Amniotic epithelial cell (primary cell): ENCODE measurements at regions not wholly inside any gene's neighbourhood (a gene's known extent, or its start where the extent isn't known, plus 50 kb on each side); places are given as distances from the start of the nearest gene placed in this dataset.
A peak's percentile ranks its signal among the peaks of the same experiment; 100 is the strongest.
"Not testable (repeated sequence)": the region's sequence is repeated elsewhere in the genome, so short reads cannot be mapped to it uniquely, and the experiment has no call there.

ENCODE experiments used
- DNase-seq: peaks from one replicate; pipeline ENCODE4 v3.0.0-alpha.2; 2010; ENCODE audit warnings: low read depth

DNA sequence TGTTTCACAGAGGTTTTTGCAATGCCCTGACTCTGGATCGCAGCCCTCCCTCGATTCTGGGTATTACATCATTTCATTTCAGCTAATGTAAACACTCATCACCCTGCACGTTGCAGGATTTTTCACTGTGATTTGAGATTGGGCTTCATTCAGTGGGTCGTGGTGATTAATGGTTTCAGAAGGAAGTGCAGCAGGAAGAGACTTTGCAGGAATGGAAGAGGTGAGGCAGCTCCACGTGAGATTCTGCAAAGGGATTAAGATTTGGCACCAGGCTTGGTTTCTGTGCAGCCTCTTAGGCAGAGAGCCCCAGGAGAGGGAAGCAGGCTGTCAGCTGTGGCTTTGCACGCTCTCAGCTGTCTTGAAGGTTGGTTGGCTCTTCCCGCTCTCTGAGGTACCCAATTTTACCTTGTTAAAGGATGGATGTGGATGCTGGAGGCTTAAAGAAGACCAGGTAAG is 95.2 kb downstream of the PLCE1 start:
- DNase-seq: peak; percentile 69

DNA sequence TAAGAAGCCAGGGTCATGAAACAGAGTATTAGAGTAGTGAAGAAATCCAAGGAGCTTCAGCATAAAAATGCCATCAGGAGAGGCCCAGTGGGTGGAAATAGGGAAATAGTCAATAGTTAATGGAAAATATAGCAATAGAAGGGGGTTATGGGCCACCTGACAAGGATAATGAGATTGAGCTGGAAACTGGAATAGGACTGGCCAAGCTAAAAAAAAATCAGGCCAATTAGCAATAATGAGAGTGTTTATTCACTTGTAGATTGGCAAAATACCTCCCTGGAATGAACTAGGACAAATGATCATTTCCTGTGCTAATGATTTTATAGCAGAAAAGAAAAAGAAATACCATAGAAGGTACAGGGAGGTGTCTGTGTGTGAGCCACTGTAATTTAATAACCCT is 97.9 kb downstream of the PLCE1 start:
- DNase-seq: no peak

- DNase-seq: peak; percentile 85
Measured at GRCh38 chr10:94092848-94093247, 99.1 kb downstream of the PLCE1 start.

- DNase-seq: peak; percentile 79
Measured at GRCh38 chr10:94093286-94093905, 99.7 kb downstream of the PLCE1 start.

DNA sequence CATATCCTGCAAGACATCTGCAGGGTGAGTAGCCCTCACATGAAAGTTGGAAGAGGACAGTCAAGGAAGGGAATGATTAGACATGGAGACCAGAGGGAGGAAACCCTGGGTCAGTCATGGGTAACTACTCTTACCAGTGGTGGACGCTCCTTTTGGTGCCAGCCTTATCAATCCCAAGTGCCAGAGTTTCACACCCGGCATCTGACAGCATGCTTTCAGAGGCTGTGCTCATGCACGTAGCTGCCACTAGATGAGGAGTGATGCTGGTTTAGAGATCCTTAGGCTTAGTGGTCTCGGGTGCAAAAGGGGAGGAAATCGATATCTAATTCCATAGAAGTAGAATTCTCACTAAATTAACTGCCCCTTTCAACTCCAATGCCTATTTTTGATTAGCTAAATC is 100.8 kb downstream of the PLCE1 start:
- DNase-seq: no peak

DNA sequence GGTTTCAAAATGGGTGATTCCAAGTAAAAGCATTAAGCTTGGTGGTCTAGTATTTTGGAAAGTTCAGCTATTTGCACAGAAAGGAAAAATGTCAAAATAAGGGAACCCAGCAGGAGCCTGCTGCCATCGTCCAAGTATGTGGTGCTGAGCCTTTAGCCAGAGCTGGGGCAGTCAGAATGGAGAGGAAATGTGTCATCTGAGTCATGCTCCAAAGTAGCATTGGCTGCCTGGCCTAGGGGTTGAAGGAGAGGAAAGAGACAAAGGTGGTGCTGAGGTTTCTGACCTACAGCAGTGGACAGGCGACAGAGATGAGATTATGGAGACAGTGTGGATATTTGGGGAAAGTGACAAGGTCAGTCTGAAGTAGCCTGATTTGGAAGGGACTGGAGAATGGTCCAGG is 103.9 kb downstream of the PLCE1 start:
- DNase-seq: no peak

DNA sequence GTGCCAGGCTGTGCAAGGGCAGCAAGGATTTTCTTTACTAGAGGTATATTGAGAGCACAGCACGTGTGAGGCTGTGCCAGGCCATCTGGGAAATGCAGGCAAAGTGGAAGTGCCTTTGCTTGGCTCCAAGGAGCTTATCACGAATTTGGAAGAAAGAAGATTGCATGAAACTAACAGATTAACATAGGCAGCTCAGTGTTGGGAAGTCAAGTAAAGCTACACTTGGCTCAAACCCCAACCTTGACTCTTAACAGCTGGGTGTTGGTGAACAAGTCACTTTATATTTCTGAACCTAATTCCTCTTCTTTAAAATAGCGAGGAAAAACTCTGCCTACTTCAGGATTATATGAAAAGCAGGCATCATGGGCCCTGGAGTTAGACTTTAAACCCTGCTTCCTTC is 105.2 kb downstream of the PLCE1 start:
- no peak for DNase-seq

DNA sequence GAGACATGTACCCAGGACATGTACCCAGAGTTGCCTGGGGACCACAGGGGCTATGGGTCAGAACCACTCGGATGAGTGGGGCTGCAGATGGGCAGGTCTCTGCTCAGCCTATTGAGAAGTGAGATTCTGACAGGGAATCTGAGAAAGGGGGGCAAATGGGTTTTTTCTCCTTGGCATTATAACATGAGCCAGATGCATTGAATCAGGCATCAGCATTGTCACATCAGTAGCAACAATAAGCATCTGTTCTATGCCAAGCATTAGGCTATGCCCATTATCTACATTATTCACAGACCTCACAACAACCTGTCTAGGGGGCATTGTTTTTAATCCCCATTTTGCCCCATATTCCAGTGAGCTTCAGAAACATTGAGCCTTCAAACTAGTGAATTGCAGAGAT is 108.2 kb downstream of the PLCE1 start:
- no peak for DNase-seq

DNA sequence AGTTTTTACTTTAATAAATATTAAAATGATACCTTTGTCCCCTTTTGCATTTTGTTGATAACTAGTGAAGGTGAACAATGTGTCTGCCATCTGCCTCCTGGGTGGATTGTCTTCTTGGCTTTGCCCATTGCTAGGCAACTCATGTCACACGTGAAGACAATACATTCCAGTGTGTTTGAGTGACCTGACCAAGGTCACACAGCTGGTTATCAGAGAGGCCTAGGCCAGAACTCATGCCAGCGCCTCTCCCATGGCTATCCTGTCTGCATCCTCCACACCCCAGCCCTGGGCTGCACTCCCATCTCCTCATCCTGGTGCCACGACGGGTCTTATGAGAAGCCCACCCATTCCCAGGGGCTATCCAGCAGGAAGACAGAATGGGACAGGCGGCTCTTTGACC is 108.7 kb downstream of the PLCE1 start:
- no peak for DNase-seq

DNA sequence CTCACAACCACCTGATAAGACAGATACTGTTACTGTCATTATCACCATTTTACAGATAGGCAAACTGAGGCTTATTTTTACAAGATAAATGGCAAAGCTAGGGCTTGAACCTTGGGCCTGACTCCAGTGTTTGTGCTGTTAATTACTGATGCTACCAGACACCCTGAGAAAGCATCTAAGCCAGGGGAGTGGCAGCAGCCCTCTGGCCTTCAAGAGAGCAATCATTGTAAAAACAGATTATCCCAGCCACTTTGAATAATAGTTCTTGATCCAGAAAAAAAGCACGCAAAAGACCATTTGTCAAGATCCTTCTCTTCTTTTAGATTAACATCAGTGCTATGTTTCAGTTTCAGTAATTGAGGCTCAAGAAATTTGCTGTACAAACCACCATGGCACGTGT is 109.5 kb downstream of the PLCE1 start:
- DNase-seq: no peak

GRCh38 chr10:94103801-94104221 is 110.1 kb downstream of the PLCE1 start:
- DNase-seq: peak; percentile 41

GRCh38 chr10:94104316-94105000 is 110.7 kb downstream of the PLCE1 start:
- DNase-seq: peak; percentile 29

GRCh38 chr10:94105226-94105625 is 111.5 kb downstream of the PLCE1 start:
- no peak for DNase-seq

DNA sequence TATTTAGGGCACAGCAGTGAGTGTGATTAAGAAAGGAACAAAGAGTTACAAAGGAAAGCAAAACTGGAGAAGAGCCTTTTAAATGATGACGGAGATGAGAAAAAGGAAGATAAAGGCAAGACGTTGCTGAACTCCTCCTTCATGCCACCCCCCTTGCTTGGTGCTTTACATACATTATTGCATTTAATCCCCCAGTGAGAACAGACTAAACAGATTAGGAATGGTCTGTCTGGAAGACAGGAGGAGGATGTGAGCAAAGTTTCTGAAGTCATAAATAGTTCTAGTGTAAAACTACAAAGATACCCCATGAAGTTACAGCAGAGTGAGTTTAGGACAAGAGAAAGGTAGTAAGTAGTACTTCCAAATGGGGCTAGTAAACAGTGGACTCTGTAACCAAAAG is 113.5 kb downstream of the PLCE1 start:
- no peak for DNase-seq

DNA sequence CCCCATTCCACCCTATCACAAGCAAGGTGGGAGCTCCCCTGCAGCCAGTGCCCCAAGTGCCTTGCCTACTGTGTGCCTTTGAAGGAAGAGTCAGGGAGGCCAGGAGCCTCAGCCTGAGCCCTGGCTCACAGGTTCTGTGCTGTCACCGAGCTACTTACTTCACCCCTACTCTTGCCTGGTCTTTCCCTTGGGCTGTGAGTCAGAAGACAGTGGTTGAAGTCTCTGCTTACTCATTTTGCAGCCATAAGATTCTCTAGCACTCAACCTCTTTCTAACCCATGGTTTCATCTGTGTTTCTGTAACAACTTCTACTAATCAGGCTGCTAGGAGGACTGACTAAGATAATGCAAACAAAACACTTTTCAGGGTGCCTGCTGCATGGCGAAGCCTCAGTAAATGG is 114.5 kb downstream of the PLCE1 start:
- DNase-seq: peak; percentile 80

- no peak for DNase-seq
Measured at GRCh38 chr10:94111367-94111766, 117.6 kb downstream of the PLCE1 start.

GRCh38 chr10:94112321-94112720 is 118.6 kb downstream of the PLCE1 start:
- DNase-seq: no peak

DNA sequence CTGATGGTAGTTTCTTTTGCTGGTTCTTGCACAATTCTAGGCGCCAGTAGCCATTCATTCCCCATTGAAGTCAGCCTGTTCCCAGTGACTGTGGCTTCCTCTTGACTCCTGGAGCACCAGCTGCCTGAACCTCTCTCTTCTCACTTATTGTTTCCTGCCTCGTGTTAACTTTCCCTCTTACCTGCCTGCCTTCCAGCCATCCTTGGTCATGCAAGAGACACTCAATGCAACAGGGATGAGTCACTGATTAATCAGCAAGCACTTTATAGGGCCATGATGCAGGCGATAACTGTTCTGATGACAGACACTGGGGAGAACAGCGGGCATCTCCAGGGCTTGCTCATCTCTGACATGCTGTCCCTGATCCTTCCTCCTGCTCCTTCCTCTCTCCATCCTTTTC is 122.0 kb downstream of the PLCE1 start:
- no peak for DNase-seq

GRCh38 chr10:94116848-94117247 is 123.1 kb downstream of the PLCE1 start:
- no peak for DNase-seq

- DNase-seq: no peak
Measured at GRCh38 chr10:94122211-94122610, 128.5 kb downstream of the PLCE1 start.

DNA sequence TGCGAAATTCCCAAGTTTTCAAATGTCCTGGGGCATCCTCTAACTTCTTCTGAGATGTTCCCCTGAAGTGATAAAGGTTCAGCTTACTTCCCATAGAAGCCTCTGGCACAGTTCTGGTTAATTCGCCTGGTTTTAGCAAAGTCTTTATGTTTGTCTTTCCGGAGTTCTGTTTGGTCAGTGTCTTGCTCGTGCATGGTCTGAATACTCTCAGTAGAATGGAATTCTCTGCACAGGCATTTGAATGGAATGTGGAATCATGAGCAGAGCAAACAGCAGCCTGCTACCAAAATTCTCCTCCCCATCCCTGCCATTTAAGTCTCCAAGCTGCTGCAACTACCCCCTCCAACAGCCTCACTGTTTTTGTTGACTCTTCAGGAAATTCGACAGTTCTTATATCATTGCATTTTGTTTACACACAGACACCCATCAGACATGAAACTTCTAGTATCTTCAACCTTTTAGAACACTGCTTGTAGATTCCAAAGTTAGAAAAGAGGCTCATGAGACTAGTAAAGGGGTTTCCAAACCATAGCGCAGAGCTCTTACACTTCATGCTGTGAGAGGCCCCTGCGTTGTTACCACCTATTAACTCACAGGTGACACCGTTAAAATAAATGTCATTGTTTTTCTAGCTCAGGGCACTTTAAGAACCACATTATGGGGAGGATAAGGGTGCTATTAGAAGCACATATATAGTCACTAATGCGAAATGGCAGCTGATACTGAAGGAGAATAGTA is 129.7 kb downstream of the PLCE1 start:
- DNase-seq: peak; percentile 74

DNA sequence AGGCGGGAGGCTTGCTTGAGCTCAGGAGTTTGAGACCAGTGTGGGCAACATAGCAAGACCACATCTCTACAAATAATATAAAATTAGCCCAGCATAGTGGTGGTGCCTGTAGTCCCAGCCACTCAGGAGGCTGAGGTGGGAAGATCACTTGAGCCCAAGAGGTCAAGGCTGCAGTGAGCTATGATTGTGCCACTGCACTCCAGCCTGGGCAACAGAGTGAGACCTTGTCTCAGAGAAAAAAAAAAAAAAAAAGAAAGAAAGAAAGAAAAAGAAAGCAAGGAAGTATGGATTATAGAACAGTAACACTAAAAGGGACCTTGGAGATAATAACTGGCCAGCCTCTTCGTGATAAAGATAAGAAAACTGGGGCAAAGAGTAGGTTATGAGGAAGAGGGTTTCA is 130.4 kb downstream of the PLCE1 start:
- not testable (repeated sequence) for DNase-seq

DNA sequence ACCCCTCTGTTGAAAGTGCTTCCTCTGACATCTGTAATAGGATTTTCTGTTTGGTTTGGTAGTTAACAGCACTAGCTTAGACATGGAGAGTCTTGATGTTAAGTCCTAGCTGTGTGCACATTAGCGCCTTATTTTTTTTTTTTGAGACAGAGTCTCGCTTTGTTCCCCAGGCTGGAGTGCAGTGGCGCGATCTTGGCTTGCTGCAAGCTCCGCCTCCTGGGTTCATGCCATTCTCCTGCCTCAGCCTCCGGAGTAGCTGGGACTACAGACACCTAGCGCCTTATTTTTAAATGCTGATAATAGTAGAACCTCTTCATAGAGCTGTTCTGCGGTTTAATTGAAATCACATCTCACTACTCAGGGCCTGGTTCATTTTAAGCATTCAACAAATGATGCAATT is 131.5 kb downstream of the PLCE1 start:
- not testable (repeated sequence) for DNase-seq
